GM21619 (cell line): ENCODE measurements at regions not wholly inside any gene's neighbourhood (a gene's known extent, or its start where the extent isn't known, plus 50 kb on each side); places are given as distances from the start of the nearest gene placed in this dataset.
A peak's percentile ranks its signal among the peaks of the same experiment; 100 is the strongest.
"Not testable (repeated sequence)": the region's sequence is repeated elsewhere in the genome, so short reads cannot be mapped to it uniquely, and the experiment has no call there.

Experiments used
- ATAC-seq: cut with Tn5 transposase; IDR thresholded peaks from one replicate; pipeline ENCODE4 v1.9.1; 2021; ENCODE audit not compliant: unreplicated experiment

DNA sequence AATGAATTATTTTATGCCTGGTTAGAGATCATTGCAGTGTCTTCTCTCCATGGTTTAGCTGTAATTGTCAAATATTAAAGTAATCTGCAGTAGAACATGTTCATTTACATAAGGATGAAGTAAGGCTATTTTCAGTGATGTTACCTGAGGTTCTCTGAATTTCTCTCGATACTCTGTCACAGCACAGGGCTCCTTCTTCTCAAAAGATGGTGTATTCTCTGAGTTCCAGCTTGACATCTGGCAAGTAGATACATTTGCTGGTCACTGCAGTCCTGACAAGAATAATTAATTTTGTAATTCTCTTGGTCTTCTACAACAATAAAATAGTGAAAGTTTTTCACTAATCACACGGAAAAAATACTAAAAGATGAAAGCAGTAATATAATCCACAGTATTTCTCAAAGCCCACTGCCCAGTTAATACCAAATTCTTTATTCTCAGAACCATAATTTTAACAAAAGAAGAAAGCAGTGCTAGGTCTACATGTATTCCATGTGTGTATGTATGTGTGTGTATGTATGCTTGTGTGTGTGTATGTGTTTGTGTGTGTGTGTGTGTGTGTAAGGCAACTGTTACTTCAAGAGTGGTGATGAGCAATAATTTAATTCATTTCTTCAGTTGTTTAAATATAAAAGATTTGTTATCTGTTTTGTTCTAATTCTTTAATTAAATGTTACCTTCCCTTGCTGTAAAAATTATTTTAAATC, 1165.5 kb upstream of the SLC39A10 start:
- ATAC-seq = no peak

DNA sequence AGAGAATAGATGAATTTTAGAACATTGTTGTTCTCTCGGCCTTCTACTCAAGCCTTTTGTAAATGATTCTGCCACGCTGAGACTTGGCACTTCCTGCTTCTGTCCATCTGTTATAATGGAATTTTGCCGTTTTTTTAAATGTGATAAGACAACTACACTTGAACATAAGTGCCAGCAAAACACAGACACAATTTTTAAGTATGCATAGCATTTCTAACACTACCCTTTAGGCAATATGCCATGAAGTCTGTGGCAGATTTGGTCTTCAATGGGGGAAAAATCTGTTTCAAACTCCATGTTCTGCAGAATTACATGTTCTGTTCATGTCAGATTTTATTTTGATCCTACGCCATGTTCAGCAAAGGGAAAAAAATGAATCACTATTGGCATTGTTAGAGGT, 1170.7 kb upstream of the SLC39A10 start:
- ATAC-seq = no peak

DNA sequence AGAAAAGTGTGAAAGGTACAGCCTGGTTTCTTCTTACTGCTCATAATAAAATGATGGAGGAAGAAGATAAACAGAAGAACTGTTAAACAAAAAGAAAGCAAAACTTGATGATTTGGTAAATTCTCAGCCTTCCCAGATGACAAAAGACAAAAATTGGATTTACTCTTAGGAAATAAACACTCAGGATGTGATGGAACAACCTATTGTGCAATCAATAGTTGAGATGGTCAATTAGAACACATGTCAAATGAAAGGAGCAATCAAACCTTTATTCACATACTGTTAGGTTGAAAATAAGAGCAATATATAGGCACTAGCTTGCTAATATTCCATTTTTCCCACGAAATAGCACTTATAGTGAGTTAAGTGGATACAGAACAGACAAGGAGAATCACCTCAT, 1174.0 kb upstream of the SLC39A10 start:
- no peak for ATAC-seq

DNA sequence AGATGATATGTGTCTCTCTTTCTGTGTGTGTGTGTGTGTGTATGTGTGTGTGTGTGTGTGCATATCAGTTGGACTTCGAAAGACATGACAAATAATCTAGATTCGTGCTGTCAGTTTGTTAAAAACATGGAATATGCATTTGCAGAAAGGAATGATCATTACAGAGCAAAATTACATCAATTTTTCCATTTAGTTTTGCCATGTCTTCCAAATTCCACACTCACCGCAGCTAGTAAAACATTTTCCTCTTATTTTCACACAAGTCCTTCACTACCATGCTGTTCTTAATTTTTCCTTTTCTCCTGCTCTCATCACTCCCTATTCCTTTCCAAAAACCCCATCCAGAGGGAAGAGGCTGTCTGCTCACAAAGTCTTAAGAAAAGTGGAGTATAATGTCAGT, 1191.4 kb upstream of the SLC39A10 start:
- no peak for ATAC-seq

DNA sequence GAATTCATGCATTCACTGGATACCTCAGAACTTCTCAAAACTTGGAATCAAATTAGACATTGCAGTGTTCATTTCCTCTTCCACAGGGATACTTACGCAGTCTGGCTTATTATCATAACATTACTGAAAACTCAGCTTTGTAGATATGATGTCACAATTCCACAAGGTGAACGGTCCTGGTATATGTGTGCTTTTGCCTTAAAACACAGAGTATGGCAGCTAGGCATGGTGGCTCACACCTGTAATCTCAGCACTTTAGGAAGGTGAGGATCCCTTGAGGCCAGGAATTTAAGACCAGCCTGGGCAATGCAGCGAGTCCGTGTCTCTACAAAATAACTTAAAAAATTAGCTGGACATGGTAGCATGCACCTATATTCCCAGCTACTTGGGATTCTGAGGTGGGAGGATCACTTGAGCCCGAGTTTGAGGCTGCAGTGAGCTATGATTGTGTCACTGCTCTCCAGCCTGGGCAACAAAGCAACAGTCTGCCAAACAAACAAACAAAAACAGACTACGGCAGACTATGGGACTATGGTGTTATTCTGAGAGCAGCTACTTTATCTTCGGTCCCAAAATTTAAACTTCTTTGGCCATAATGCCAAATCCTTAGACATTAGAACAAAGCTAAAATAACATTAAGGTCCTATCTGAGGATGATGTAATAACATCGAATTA, 1191.9 kb upstream of the SLC39A10 start:
- no peak for ATAC-seq

DNA sequence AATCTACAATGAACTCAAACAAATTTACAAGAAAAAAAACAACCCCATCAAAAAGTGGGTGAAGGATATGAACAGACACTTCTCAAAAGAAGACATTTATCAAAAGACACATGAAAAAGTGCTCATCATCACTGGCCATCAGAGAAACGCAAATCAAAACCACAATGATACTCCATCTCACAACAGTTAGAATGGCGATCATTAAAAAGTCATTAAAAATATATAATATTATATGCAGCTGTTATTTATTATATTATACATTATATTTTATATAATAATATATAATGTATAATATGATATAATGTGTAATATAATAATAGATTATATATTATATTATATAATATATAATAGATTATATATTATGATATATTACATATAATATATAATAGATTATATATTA, 1194.1 kb upstream of the SLC39A10 start:
- not testable (repeated sequence) for ATAC-seq

DNA sequence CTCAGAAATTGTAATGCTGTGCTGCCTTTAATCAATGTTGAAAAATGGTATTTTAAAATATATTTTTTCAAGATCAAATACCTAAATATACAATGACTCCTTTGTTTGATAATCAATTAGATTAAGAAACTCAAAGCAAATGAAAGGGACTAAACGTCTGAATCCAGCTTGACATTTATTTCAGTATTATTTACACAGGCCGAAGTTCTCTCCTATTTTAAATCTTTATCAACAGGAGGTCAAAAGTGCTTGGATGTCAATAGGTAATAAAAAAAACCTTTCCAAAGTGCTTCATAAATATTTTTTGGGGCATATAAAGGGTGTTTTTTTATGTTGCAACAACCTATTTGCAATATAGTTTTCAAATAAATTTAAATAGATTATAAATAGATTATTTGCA, 1201.7 kb upstream of the SLC39A10 start:
- ATAC-seq = no peak

DNA sequence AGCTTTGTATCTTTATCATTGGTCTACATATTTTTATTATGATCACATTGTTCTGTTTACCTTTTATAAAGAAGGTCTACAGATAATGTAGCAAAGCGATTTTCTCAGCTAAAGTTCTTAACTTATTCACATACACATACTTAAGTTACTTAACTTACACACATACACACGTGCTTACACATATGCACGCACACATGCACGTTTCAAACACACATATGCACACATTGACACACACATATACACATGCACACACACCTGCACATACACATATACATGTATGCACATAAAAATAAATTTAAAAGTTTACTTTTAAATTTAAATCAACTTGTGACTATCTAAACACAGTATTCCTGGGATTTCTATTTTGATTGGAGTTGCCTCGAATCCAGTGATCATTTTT, 1204.5 kb upstream of the SLC39A10 start:
- ATAC-seq = no peak

DNA sequence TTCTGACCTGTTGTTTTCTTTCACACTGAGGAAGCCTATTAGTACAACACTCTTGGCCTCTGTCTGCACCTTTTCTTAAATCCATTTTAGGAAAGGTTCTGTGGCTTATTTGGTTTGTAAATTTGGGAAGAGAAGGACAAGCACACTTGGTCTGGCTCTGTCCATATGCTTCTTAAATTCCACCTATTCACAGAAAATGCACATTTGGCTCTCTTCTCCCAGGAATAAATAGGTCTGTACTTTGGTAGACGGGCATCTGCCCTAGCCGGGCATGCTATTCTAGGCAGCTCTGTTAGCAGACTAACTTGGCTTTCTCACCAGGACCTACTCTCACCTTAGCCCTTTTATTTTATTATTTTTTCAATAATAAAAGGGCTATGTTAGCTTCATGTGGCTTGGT, 1211.8 kb upstream of the SLC39A10 start:
- ATAC-seq = no peak

DNA sequence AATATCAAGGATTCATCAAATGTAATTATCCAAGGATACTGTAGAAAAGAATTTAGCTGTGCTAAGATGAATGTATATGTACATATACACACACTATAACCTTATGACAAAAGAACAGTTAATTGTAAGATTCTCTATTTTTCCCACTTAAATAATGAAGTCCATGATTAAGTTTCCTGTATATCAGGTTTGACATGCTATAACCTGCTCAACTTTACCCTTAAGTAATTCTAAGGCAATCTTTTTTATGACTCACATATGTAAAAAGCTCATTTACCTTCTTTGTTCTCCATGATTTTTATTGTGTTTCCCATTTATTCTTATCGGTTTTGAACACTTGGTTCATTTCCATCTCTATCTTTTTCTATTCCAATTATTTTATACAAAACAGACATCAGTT, 1213.1 kb upstream of the SLC39A10 start:
- no peak for ATAC-seq

DNA sequence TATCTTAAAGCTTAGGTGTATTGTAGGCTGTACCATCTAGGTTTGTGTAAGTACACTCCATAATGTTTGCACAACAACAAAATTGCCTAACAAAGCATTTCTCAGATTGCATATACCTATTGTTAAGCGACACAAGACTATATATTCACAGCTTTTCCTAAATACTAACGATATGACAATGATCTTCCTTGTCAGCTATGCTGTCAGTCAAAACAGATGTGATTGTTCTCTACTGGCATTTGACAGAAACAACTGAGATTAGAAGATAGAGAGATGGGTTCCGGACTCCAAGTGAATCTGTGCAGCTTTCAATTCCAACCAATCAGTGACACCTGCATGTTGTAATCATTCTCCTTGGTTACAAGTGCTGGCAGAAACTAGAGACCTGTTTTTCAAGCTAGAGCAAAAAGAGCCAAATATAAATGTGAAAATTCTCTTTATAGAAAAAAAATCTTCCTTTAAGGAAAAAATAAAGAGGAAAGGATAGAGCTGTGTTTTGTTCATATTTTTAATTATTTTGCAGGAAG, 1232.3 kb upstream of the SLC39A10 start:
- ATAC-seq = no peak

DNA sequence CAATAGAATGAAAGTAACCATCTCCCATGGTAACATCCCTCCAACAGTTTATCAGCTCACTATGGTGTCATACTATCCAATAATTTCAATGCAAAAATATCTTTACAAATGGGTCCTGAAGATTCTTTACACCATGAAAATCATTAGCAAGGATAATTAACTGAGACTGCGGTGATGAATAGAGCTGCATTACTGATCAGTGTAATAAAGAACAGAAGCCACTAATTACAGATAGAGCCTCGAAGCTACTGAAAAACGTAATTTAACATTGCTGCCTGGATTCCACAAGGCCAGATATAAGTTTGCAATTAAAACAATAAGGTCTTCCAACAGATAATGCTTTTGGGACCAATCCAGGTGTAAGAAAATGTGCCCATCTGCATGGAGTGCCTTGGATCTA, 1245.8 kb upstream of the SLC39A10 start:
- no peak for ATAC-seq

DNA sequence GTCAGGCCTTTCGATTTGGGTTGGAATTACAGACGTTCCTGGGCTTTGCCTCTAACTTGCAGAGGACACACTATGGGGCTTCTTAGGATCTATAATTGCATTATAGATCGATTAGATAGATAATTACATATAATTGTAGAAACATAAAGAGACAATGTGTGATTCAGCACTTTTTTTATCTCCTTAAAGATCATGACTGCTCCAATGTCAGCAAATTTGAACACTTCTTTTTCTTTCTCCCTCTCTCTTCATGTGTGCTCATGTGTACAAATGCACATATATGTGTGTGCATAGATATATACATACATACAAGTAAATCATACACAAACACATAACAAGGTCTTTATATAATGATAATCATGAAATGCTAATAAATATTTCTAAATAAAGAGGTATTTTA, 1261.2 kb upstream of the SLC39A10 start:
- ATAC-seq = no peak

DNA sequence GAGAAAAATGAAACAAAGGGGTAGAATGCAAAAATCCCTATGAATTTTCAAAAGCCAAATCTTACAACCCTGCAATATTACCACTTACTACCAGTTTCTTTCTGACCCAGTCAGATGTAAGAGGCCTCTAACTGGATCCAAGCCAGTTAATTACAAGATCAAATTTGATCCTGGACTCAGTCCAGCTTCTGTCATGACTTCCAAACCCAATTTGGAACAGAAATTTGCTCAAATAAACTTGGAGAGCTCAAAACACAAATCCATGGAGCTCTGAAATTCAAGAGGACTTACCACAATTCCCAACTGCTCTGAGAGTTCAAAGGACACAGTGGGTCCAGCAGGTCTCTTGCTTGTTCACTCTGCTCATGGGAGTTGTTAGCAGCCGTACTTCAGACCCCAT, 1271.7 kb upstream of the SLC39A10 start:
- no peak for ATAC-seq

DNA sequence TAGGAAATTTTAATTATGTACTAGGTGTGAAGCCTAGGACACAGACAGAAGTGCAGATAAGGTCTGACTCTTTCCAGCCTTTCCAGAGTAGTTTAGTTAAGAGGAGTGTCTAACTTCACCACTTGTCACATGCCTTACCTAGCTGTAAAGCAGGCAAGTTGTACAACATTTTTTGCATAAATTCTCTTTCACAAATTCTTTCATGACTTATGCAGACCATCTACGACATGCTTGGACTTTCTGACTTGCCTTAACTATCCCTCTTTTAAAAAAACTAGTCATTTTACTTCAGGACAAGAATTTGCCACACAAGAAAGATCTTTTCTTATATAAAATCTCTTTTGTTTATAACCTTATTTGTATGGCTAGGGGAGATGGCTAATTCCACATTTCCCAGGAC, 1273.6 kb upstream of the SLC39A10 start:
- no peak for ATAC-seq

DNA sequence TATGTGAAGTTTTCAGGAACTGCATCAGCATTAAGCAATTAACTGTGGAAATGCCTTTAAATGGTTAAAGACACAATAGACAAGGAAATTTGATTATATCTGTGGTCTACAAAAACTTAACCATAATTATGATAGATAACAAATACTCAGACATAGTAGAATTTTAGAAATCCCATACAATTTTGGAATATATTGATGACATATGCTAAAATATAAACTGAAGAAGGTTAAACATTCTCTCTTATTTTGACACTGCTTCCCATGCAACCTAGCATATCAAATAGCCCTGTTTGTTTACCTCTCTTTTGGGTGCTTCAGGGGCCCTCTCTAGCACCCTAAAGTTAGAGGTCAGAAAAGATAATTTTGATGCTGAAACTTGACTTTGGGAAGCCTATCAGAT, 1274.8 kb upstream of the SLC39A10 start:
- no peak for ATAC-seq

DNA sequence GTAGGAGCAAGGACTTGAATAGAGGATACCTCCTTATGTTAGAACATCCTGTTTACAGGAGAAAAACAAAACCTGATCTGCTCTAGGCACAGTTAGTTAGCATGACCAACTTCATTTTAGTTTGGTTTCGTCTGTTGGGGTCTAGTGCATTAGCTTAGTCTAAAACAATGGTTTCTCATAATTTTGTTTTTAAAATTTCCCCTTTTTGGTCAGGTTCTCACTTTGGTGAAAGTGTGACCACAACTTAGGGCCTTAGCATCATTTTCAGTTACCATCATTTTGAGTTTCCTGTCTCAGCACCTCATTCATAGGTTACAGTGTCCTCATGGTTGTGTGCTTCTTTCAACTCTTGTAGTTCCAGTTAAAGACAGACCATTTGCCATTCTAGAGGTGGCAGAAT, 1277.0 kb upstream of the SLC39A10 start:
- ATAC-seq = peak; percentile 81

DNA sequence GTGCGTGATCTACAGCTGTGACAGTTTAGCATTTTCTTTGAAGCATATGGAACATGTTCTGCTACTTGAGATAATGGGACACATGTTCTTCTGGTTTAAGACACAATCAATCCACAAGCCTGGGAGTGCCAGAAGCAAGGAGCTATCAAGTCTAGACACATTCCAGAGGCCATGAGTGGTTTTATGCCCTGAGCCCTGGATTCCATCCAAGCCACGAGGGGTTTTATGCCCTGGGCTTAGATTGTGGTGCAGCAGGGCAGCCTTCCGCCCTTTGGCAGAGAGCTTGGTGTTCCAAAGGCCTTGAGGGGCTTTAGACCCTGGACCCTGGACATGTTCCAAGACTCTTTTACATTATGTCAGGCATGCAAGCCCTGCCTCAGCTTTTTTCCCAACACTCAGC, 1289.6 kb upstream of the SLC39A10 start:
- not testable (repeated sequence) for ATAC-seq

DNA sequence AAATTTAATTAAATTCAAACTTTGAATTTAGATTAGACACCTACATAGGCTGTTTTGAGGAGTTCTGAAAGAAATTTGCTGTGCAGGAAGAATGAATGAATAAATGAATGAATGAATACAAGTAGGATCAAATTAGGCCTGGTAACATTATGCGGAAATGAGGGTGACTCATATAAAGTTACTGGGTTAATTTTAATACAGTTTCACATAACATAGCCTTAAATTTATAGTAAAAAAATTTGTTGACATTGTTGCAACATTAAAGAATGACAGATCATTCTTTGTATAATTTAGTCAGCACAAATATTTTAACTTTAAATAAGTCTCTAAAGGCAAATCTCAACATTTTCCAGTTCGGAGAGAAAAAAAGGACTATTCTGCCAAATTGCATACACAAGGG, 1293.1 kb upstream of the SLC39A10 start:
- no peak for ATAC-seq

DNA sequence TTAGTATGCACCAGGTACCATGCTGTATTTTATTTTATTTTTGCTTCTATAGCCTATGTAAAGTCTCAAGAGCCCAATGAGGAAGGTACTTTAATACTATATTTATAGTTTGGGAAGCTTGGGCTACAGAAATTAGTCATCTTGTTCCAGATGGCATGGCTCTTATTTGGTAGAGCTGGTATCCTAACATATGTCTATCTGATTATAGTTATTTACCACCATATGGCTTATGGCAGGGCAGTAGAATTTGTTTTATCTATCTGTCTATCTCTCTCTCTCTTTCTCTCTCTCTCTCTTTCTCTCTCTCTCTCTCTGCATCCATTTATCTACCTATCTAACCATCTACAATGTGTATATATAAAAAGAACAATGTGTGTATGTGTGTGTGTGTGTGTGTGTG, 1293.7 kb upstream of the SLC39A10 start:
- no peak for ATAC-seq

DNA sequence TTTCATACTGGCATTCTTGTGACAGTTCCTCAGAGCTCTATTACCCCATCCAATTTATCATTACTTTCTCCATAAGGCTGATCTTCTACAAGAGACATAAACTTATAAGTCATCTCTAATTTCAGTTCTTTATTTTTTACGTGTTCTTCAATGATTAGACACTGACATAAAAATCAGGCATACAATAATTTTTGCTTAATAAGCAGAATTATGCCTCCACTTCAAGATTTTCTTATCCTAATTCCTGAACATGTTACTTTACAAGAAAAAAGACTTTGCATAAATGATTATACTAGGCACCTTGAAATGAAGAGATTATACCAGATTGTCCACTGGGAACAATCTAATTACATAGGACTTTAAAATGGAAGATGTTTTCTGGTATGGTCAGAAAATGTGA, 1304.5 kb upstream of the SLC39A10 start:
- ATAC-seq = no peak

DNA sequence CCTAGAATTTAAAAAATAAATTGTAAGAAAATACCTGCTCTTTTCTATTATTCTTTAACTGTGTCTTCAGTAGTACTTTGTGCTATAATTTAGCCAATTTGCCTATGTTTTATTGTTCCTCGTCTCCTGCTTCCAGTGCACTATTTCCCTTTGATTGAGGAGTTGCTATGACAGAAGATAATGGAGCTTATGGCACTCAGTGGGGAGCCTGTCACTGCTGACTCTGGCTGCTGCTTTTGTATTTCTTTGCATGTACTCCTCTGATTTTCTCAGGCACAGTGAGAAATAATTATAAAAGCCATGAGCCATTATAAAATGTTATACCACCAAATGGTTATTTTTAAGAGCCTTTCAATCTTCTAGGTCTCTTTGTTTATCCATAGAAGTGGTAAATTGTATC, 1310.8 kb upstream of the SLC39A10 start:
- no peak for ATAC-seq

DNA sequence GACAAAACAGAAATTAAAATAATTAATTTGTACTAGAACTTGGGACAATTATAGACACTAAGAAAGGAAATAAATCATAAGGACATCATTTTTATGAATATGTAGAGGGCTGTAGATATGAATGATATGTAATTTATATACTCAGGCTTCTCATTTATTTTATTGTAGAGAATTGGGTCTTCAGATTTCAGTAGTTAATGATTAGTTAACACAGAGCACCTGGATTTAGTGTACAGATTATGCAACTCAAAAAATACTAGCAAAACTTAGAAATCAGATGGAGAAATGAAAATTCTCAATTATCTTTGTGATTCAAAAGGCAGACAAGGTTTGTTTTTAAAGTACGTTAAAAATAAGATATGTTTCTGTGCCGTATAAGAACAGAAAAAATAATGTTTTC, 1311.7 kb upstream of the SLC39A10 start:
- no peak for ATAC-seq
